ENCODE measurements at regions not wholly inside any gene's neighbourhood (a gene's known extent, or its start where the extent isn't known, plus 50 kb on each side); places are given as distances from the start of the nearest gene placed in this dataset.

DNA sequence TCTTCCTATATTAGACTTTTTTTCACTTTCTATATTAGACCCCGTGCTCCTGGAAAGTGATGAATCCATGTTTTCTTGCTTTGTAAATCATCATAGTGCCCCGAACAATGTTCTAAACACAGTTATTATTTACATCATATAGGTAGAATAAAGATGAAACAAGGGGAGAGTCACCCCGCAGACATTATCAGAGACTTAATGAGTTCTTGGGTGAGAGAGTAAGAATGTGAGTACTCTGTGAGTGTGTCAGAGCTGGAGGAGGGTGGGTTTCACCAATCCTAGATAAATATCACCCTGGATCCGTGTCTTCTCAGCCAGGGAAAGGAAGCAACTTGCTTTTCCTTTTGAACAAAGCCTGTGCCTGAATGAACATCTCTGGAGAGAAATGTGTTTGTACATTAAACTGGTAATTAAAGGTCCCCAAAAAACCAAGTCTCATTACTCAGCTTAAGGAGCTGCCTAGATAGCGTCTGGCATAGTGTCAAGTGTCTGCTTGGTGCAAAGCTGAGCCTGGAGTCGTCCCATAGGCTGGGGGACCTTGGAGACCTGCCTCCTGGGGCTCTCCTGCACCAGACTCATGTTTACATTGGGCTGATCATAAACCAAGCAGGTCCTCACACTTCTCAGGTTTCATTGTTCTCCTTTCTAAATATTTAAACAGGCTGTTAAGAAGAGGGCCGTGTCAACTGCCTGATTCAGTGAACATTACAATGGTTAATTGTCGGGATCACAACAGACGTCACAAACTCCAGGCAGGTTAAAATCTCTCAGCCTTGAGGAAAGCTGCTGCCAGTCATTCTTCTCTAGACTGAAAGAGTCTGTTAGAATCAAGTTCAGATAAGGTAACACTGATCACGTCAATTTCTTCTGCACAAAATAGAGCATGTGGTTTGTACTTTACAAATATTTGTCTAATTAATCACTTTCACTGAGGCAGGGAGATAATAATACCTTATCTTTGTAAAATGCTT, 179.7 kb upstream of the MYLIP start:
- H3K27me3 ChIP-seq (ENCODE audit: control insufficient read depth, insufficient read depth, low read length) = no peaks in the 10 kb centered on the region
- no peaks in the 10 kb centered on the region for H3K36me3 ChIP-seq (ENCODE audit: control insufficient read depth, insufficient read depth, low read length)
- POLR2A ChIA-PET = no interaction called here
- no peak for DNase-seq (ENCODE audit: low read depth)
- CTCF ChIA-PET = interaction anchor here (1.0 kb wide), 1 partner anchor 14 kb away, joined by 3 read pairs; no protein-coding TSS in a partner anchor
- TF ChIP-seq, protein P1, sequence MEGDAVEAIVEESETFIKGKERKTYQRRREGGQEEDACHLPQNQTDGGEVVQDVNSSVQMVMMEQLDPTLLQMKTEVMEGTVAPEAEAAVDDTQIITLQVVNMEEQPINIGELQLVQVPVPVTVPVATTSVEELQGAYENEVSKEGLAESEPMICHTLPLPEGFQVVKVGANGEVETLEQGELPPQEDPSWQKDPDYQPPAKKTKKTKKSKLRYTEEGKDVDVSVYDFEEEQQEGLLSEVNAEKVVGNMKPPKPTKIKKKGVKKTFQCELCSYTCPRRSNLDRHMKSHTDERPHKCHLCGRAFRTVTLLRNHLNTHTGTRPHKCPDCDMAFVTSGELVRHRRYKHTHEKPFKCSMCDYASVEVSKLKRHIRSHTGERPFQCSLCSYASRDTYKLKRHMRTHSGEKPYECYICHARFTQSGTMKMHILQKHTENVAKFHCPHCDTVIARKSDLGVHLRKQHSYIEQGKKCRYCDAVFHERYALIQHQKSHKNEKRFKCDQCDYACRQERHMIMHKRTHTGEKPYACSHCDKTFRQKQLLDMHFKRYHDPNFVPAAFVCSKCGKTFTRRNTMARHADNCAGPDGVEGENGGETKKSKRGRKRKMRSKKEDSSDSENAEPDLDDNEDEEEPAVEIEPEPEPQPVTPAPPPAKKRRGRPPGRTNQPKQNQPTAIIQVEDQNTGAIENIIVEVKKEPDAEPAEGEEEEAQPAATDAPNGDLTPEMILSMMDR (IDR thresholded peaks at IDR 0.05; ENCODE audit: insufficient read depth, low read depth, low read length) = no peak
- H3K4me3 ChIP-seq (ENCODE audit: low read depth, low read length) = no peak overlapping the region

DNA sequence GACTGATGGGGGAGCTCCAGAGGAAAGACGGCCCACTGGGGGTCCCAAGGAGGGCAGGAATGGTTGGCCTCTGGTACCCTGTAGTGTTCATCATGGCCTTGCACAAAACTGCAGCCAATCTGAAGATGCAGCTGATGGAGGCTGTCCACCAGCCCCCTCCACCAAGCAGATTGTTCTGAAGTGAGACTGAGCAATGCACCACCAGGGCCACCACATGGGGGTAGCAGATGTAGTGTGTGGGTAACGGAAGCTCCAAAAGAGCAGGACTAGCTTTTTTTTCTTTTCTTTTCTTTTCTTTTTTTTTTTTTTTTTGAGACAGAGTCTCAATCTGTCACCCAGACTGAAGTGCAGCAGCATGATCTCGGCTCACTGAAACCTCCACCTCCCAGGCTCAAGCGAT, 181.0 kb upstream of the MYLIP start:
- no peak for DNase-seq (ENCODE audit: low read depth)
- CTCF ChIA-PET = no interaction called here
- Histone ChIP-seq H3K36me3 (ENCODE audit: control insufficient read depth, insufficient read depth, low read length) (no peaks in the 10 kb centered on the region), H3K27me3 (ENCODE audit: control insufficient read depth, insufficient read depth, low read length) (no peaks in the 10 kb centered on the region), H3K4me3 (ENCODE audit: low read depth, low read length) (no peak overlapping the region)
- POLR2A ChIA-PET = no interaction called here
- TF ChIP-seq, protein P1 (IDR thresholded peaks at IDR 0.05; ENCODE audit: insufficient read depth, low read depth, low read length) = no peak

- DNase-seq (ENCODE audit: low read depth) = no peak
- Histone ChIP-seq H3K27me3 (ENCODE audit: control insufficient read depth, insufficient read depth, low read length) (no peaks in the 10 kb centered on the region), H3K4me3 (ENCODE audit: low read depth, low read length) (no peak overlapping the region), H3K36me3 (ENCODE audit: control insufficient read depth, insufficient read depth, low read length) (no peaks in the 10 kb centered on the region)
- ChIA-PET POLR2A (no interaction called here), CTCF (no interaction called here)
- TF ChIP-seq, protein P1 (IDR thresholded peaks at IDR 0.05; ENCODE audit: insufficient read depth, low read depth, low read length) = no peak
These were observed 181.4 kb upstream of the MYLIP start for GRCh38 chr6:15947436-15947835.

GRCh38 chr6:15946701-15947385, 182.0 kb upstream of the MYLIP start:
- ChIA-PET POLR2A (no interaction called here), CTCF (no interaction called here)
- no peaks in the 10 kb centered on the region for H3K36me3 ChIP-seq (ENCODE audit: control insufficient read depth, insufficient read depth, low read length)
- no peaks in the 10 kb centered on the region for H3K27me3 ChIP-seq (ENCODE audit: control insufficient read depth, insufficient read depth, low read length)
- no peak for DNase-seq (ENCODE audit: low read depth)
- TF ChIP-seq, protein P1 (IDR thresholded peaks at IDR 0.05; ENCODE audit: insufficient read depth, low read depth, low read length) = no peak
- no peak overlapping the region for H3K4me3 ChIP-seq (ENCODE audit: low read depth, low read length)

GRCh38 chr6:15945593-15946159, 183.2 kb upstream of the MYLIP start:
- CTCF ChIA-PET = interaction anchor here (0.9 kb wide), 1 partner anchor 9 kb away, joined by 4 read pairs; no protein-coding TSS in a partner anchor
- POLR2A ChIA-PET = no interaction called here
- H3K4me3 ChIP-seq (ENCODE audit: low read depth, low read length) = no peak overlapping the region
- no peaks in the 10 kb centered on the region for H3K27me3 ChIP-seq (ENCODE audit: control insufficient read depth, insufficient read depth, low read length)
- no peaks in the 10 kb centered on the region for H3K36me3 ChIP-seq (ENCODE audit: control insufficient read depth, insufficient read depth, low read length)
- no peak for DNase-seq (ENCODE audit: low read depth)
- TF ChIP-seq, protein P1 (IDR thresholded peaks at IDR 0.05; ENCODE audit: insufficient read depth, low read depth, low read length) = no peak
